Neural progenitor cell (in vitro differentiated cells): ENCODE measurements at regions not wholly inside any gene's neighbourhood (a gene's known extent, or its start where the extent isn't known, plus 50 kb on each side); places are given as distances from the start of the nearest gene placed in this dataset.

Experiments used
- DNase-seq: peaks from one replicate; pipeline ENCODE4 v3.0.0-alpha.2; 2016; ENCODE audit warnings: low spot score
- H2AFZ ChIP-seq: fragments of 200-600 bp; sonication (generic); replicated peaks from 2 replicates; pipeline ENCODE4 v1.6.1; 2016; ENCODE audit warnings: antibody characterized with exemption
- H3F3A ChIP-seq: fragments of 200-600 bp; sonication (generic); 2 replicates; pipeline ENCODE4 v1.6.1; 2016; ENCODE audit warnings: antibody characterized with exemption, low read depth
- H3K27ac ChIP-seq: fragments of 200-600 bp; sonication (generic); 2 replicates; pipeline ENCODE4 v1.5.1; 2016; ENCODE audit warnings: mild to moderate bottlenecking
- H3K27me3 ChIP-seq: fragments of 200-600 bp; sonication (generic); 2 replicates; pipeline ENCODE4 v1.6.1; 2016; ENCODE audit warnings: mild to moderate bottlenecking, moderate library complexity
- H3K36me3 ChIP-seq: fragments of 200-600 bp; sonication (generic); 2 replicates; pipeline ENCODE4 v1.5.1; 2016
- H3K4me1 ChIP-seq: fragments of 200-600 bp; sonication (generic); 2 replicates; pipeline ENCODE4 v1.6.1; 2016; ENCODE audit warnings: mixed run types
- H3K4me2 ChIP-seq: fragments of 200-600 bp; sonication (generic); 2 replicates; pipeline ENCODE4 v1.6.1; 2016
- H3K4me3 ChIP-seq: fragments of 200-600 bp; sonication (generic); 2 replicates; pipeline ENCODE4 v1.5.1; 2016
- H3K79me2 ChIP-seq: fragments of 200-600 bp; sonication (generic); 2 replicates; pipeline ENCODE4 v1.6.1; 2016; ENCODE audit warnings: low read depth
- H3K9ac ChIP-seq: fragments of 200-600 bp; sonication (generic); 2 replicates; pipeline ENCODE4 v1.6.1; 2016
- H3K9me3 ChIP-seq: fragments of 200-600 bp; sonication (generic); 2 replicates; pipeline ENCODE4 v1.5.1; 2016; ENCODE audit warnings: low read depth
- H4K20me1 ChIP-seq: fragments of 200-600 bp; sonication (generic); 2 replicates; pipeline ENCODE4 v1.6.1; 2016; ENCODE audit warnings: low read depth
- H3K27ac Mint-ChIP-seq: 3 replicates; pipeline ENCODE4 v1.8.0; 2021; ENCODE audit warnings: mixed read lengths
- H3K27me3 Mint-ChIP-seq: 2 replicates; pipeline ENCODE4 v1.8.0; 2022; ENCODE audit warnings: low read depth, mild to moderate bottlenecking, inconsistent platforms, moderate library complexity, mixed read lengths; ENCODE audit not compliant: insufficient read depth
- H3K36me3 Mint-ChIP-seq: 3 replicates; pipeline ENCODE4 v1.8.0; 2021; ENCODE audit warnings: mixed read lengths
- H3K4me1 Mint-ChIP-seq: 3 replicates; pipeline ENCODE4 v1.8.0; 2021; ENCODE audit warnings: mixed read lengths
- H3K4me3 Mint-ChIP-seq: 3 replicates; pipeline ENCODE4 v1.8.0; 2021; ENCODE audit warnings: mild to moderate bottlenecking, moderate library complexity, mixed read lengths
- H3K9me3 Mint-ChIP-seq: 3 replicates; pipeline ENCODE4 v1.8.0; 2020; ENCODE audit warnings: mixed read lengths
- CTCF ChIP-seq: fragments of 200-600 bp; sonication (generic); IDR thresholded peaks from 2 replicates; pipeline ENCODE4 v1.5.1; 2017; ENCODE audit warnings: antibody characterized with exemption, mild to moderate bottlenecking
- EZH2 ChIP-seq: fragments of 200-600 bp; sonication (generic); IDR thresholded peaks from 2 replicates; pipeline ENCODE4 v1.6.1; 2017; ENCODE audit warnings: antibody characterized with exemption, mild to moderate bottlenecking, moderate library complexity
- EZH2phosphoT487 ChIP-seq: fragments of 200-600 bp; sonication (generic); IDR thresholded peaks from 2 replicates; pipeline ENCODE4 v1.6.1; 2017; ENCODE audit warnings: antibody characterized with exemption

DNA sequence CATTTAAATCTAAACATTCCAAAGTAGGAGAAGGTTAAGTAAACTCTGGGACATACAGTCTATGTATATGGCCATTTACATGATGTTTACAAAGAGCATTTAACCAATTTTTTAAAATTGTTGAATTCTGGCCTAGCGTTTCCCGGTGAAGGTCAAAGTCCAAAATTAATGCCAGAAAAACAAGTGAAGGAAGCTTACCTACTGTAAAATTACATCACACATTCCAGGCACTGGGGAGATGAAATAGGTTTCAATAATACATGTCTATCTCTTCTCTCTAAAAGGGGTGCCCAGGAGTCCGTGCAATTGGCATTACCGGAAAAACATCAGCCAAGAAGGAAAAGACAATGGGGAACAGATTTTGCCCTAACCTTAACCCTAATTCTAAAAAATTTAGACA lies 358.8 kb downstream of the VPS13C start:
- no peaks in the 10 kb centered on the region for H4K20me1 ChIP-seq
- no peaks in the 10 kb centered on the region for H3K9me3 Mint-ChIP-seq
- H3K4me2 ChIP-seq, result no peak overlapping the region

DNA sequence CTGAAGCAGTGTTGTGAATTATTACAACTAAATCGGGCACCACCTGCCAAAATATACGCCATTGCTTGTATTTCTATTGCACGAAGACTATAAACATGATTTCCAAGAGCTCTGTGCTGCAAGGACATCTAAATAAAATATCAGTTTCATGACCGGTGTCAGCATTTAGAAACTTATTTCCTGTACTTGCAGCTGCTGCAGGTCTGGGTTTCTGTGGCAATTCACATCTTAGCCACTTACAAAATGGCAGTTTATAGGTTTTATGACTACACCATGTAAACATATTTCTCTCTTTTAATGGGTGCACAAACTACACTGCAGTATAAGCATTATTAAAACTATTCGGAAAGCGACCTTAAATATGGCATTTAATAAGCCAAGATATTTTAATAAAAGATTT lies 359.4 kb downstream of the VPS13C start:
- H3K9me3 Mint-ChIP-seq, result no peaks in the 10 kb centered on the region
- TF ChIP-seq EZH2 (no peak), EZH2phosphoT487 (no peak), CTCF (no peak)

More for the DNA sequence above, 358.8 kb downstream of the VPS13C start:
- H3K4me1 ChIP-seq, result peaks cover 7% of the 10 kb centered on the region
- no peak overlapping the region for H3K4me3 Mint-ChIP-seq
- H3K36me3 ChIP-seq, result no peaks in the 10 kb centered on the region
- no peak overlapping the region for H3K27ac ChIP-seq
- no peaks in the 10 kb centered on the region for H3K36me3 Mint-ChIP-seq
- no peak for TF ChIP-seq CTCF
- no peak for TF ChIP-seq EZH2
- no peak for TF ChIP-seq EZH2phosphoT487
- no peaks in the 10 kb centered on the region for H3F3A ChIP-seq
- H2AFZ ChIP-seq, result no peak overlapping the region
- H3K27me3 Mint-ChIP-seq, result peaks cover 3% of the 10 kb centered on the region
- no peak overlapping the region for H3K4me3 ChIP-seq
- H3K27me3 ChIP-seq, result no peaks in the 10 kb centered on the region
- no peaks in the 10 kb centered on the region for H3K79me2 ChIP-seq
- H3K4me1 Mint-ChIP-seq, result no peaks in the 10 kb centered on the region
- no peak overlapping the region for H3K27ac Mint-ChIP-seq
- no peak overlapping the region for H3K9ac ChIP-seq
- no peak for DNase-seq
- H3K9me3 ChIP-seq, result no peaks in the 10 kb centered on the region

GRCh38 chr15:61697796-61698195 lies 362.5 kb downstream of the VPS13C start:
- Histone ChIP-seq H3F3A (no peaks in the 10 kb centered on the region), H3K4me2 (no peak overlapping the region), H4K20me1 (no peaks in the 10 kb centered on the region), H3K4me3 (no peak overlapping the region), H3K79me2 (no peaks in the 10 kb centered on the region), H3K27ac (no peak overlapping the region), H2AFZ (no peak overlapping the region), H3K4me1 (no peaks in the 10 kb centered on the region), H3K9me3 (no peaks in the 10 kb centered on the region), H3K36me3 (no peaks in the 10 kb centered on the region), H3K9ac (no peak overlapping the region), H3K27me3 (no peaks in the 10 kb centered on the region)
- H3K27ac Mint-ChIP-seq, result no peak overlapping the region
- no peaks in the 10 kb centered on the region for H3K27me3 Mint-ChIP-seq
- no peak for DNase-seq
- H3K4me3 Mint-ChIP-seq, result no peak overlapping the region
- H3K36me3 Mint-ChIP-seq, result no peaks in the 10 kb centered on the region
- H3K4me1 Mint-ChIP-seq, result no peaks in the 10 kb centered on the region
- no peaks in the 10 kb centered on the region for H3K9me3 Mint-ChIP-seq
- TF ChIP-seq EZH2 (no peak), CTCF (no peak), EZH2phosphoT487 (no peak)

More for the DNA sequence above, 359.4 kb downstream of the VPS13C start:
- no peak overlapping the region for H3K4me3 ChIP-seq
- no peak overlapping the region for H2AFZ ChIP-seq
- H3K9ac ChIP-seq, result no peak overlapping the region
- H3K4me2 ChIP-seq, result no peak overlapping the region
- H3K4me1 ChIP-seq, result peaks cover 7% of the 10 kb centered on the region
- H3K4me3 Mint-ChIP-seq, result no peak overlapping the region
- no peaks in the 10 kb centered on the region for H3K27me3 ChIP-seq
- H3F3A ChIP-seq, result no peaks in the 10 kb centered on the region
- no peaks in the 10 kb centered on the region for H3K4me1 Mint-ChIP-seq
- no peak overlapping the region for H3K27ac Mint-ChIP-seq
- no peaks in the 10 kb centered on the region for H3K36me3 ChIP-seq
- H4K20me1 ChIP-seq, result no peaks in the 10 kb centered on the region
- DNase-seq, result no peak
- no peaks in the 10 kb centered on the region for H3K9me3 ChIP-seq
- H3K36me3 Mint-ChIP-seq, result no peaks in the 10 kb centered on the region
- no peak overlapping the region for H3K27ac ChIP-seq
- H3K27me3 Mint-ChIP-seq, result peaks cover 3% of the 10 kb centered on the region
- H3K79me2 ChIP-seq, result no peaks in the 10 kb centered on the region

GRCh38 chr15:61689067-61689466 lies 371.2 kb downstream of the VPS13C start:
- DNase-seq, result no peak
- Histone ChIP-seq H3K9ac (no peak overlapping the region), H3K79me2 (no peaks in the 10 kb centered on the region), H3K27me3 (no peaks in the 10 kb centered on the region), H4K20me1 (no peaks in the 10 kb centered on the region), H3K9me3 (no peaks in the 10 kb centered on the region), H3K4me2 (no peak overlapping the region), H3K4me1 (peaks cover 15% of the 10 kb centered on the region), H3K27ac (no peak overlapping the region), H3K36me3 (no peaks in the 10 kb centered on the region), H3K4me3 (no peak overlapping the region), H3F3A (no peaks in the 10 kb centered on the region), H2AFZ (no peak overlapping the region)
- Mint-ChIP-seq H3K36me3 (no peaks in the 10 kb centered on the region), H3K9me3 (no peaks in the 10 kb centered on the region), H3K27ac (no peak overlapping the region), H3K4me3 (no peak overlapping the region), H3K4me1 (no peaks in the 10 kb centered on the region), H3K27me3 (peaks cover 2% of the 10 kb centered on the region)
- TF ChIP-seq EZH2phosphoT487, result no peak
- no peak for TF ChIP-seq EZH2
- TF ChIP-seq CTCF, result no peak
